NCI-H187 (cell line): ENCODE measurements at regions not wholly inside any gene's neighbourhood (a gene's known extent, or its start where the extent isn't known, plus 50 kb on each side); places are given as distances from the start of the nearest gene placed in this dataset.
"Not testable (repeated sequence)": the region's sequence is repeated elsewhere in the genome, so short reads cannot be mapped to it uniquely, and the experiment has no call there.

Experiments
- DNase-seq, 2 experiments: peaks; one replicate each; lab custom pipeline; 2025; lab: John Stamatoyannopoulos, UW

DNA sequence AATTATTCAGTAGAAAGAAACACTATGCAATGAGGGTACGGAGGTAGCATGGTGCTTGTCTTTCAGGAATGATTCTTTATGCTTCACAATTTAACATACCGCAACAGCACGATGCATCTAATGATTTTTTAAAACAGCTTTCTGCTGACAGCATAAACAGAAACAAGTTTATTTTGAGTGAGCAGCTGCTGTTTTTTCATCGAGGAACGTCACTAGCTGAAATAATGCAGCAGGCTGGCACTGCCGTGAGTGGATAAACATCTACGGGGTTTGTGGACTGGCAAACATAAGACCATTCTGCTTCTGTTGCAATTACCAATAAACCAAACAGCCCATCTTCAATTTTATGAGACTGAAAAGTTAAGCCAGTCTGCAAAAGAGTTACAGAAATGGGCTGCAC is 871.8 kb downstream of the RPS29 start:
- DNase-seq = no peak

DNA sequence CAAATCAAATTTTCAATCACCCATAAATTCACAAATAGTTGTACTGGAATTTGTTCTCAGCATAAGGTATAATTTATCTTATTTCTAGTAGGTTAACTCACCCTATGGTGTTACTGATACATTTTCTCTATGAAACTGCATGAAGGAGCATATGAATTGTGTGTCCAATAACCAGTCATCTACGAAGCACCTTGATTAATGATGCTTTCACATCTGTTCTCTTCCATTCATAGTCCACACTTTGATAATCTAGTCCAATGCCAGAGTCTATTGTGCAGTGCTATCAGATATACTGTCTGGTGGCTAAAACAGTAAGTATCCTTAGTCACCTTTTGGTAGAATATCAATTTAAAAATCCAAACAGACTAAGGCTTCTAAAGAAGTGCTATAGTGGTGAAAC is 876.0 kb downstream of the RPS29 start:
- no peak for DNase-seq

DNA sequence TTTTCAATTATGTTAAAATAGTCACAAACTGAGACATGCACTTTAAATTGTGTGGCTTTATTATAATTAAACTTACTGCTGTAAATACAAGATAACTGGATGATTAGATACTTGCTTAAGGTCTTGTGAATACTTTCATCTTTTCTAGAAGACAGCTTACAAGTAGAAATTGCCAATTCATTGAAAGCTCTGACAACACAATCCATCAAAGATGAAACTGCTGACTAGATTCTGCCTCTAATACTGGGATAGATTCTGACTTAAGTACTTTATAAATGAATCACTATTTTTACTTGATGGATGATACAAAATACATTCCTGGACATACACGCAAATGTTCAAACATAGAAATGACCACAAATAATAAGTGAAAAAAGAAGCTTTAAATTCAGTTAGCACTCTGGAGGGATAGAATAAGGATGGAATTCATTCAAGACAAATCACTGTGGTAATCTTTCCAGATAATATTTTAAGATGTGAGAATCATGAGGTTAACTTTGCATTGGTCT is 876.8 kb downstream of the RPS29 start:
- DNase-seq = no peak

DNA sequence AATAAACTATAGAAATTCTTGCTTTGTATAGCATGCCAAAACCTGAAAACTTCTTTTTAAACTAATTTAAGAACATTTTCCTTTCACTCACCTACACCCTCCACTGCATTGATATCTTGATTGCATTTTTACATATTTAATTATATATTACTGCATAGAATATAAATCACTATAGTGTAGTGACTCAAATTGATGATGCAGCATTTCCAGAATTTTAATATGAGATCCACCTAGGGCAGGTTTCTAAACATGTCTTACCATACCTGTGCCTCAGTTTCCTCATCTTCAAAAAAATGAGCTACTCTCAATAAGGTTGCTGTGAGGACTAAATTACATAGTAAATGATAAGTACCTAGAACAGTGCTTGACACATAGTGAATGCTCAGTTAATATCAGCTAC is 881.5 kb downstream of the RPS29 start:
- no peak for DNase-seq

DNA sequence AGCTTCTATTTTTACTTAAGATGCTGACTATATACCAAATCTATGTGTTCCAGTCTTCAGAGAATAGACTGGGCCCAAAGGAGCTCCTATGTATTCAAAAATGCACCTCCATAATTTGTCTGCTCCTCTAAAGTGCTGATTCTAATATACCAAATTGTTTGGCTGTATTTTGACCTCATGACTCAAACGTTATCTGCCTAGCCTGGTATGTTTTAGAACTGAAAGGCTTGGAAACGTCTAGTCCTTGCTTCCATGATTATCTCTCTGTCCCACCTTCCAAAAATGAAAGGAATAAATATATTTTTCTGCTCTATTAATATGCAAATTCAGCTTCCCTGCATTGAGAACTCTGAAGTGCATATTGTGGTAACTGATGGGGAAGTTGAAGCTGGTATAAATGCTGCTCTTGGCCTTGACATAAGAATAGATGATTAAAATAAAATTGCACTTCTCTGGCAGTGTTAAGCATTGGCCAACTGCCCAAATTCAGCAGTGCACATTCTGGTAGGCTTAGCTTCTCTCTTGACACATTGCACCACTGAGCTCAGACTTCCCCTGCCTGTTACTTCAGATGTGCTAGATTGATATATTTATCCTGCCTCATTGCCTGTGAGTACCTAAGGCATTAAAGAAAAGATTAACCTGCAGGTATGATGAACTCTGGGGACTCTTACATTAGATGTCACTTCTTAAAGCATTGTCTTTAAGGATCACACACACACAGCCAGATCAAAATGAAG is 882.3 kb downstream of the RPS29 start:
- no peak for DNase-seq

DNA sequence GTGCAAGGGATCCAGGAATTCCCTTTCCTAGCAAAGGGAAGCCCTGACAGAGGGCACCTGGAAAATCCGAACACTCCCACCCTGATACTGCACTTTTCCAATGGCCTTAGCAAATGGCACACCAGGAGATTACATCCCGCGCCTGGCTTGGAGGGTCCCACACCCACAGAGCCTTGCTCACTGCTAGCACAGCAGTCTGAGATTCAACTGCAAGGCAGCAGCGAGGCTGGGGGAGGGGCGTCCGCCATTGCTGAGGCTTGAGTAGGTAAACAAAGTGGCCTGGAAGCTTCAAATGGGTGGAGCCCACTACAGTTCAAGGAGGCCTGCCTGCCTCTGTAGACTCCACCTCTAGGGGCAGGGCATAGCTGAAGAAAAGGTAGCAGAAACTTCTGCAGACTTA is 888.8 kb downstream of the RPS29 start:
- DNase-seq = not testable (repeated sequence)

DNA sequence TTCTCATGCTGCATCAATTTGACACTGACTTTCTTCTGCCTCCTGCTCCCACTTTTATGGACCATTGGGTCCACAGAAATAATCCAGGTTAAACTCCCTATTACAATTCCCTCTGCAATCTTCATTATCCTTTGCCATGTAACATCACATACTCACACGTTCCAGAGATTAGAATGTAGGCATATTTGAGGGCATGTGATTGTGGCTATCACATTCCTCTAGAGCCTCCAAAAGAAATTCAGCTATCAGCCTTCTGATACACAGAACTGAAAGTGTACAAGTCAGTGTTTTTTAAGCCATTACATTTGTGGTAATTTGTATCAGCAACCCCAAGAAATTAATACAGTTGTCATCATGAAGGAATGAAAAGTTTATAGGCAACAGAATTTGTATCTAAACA is 892.4 kb downstream of the RPS29 start:
- DNase-seq = no peak

DNA sequence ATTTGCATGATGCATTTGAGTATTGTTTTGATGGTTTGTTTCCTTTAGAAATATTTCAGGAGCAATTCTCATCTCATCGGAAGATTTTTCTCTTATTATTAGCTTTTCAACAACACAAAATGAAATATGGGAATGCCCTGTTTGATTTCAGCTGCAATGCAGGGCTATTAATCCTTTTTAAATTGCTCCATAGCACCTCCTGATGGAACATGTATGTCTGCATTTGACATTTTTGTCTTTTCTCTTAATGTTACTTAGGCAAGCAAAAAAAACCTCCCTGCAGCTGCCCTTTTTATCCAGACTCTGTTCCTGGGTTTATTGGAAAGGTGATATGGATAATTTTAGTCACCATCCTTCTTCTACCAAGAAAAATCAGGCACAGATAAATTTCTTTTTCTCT is 895.8 kb downstream of the RPS29 start:
- DNase-seq = no peak

DNA sequence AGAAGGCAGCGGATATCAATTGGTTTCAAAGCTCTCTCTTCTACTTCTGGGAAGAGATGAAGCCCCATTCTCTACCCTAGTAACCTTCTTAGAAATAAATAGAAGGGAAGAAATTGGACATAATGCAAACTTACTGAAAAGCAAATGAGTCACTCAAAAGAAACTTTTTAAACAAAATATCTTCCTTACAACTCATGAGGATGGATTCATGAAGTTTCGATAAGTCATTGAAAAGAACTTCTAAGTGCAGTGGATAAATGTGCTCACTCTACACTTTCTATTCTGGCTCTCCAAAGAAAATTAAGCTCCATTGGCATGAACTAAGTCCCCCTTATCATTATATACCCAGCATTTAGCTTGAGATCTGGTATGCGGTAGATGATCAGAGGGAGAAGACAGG is 899.5 kb downstream of the RPS29 start:
- DNase-seq = no peak

DNA sequence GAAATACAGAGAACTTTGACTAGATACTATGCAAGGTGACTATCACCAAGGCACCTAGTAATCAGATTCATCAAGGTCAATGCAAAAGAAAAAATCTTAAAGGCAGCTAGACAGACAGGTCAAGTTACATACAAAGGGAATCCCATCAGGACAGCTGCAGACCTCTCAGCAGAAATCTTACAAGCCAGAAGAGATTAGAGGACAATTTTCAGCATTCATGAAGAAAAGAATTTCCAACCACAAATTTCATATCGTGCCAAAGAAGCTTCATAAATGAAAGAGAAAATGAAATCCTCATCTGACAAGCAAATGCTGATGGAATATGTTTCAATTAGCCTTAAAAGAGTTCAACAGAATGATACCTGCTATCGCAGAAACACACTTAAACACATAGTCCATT is 913.7 kb downstream of the RPS29 start:
- DNase-seq = no peak

DNA sequence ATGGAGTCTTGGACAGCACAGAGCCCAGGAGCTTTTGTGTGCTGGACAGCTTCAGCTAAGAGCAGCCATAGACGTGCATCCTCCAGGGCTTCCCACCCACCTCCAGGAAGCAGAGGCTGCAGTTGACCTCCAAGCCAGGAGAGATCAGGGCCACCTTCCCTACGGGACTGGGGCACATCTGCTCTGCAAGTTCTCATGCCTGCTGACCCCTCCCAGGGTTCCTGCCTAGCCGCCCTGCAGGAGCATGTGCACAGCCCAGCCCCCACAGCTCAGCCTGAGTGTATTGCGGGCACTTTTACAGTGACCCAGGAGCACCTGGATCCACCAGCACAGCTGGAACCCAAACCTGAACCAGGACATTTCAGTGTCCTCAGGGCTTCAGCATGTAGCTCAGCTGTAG is 915.2 kb downstream of the RPS29 start:
- no peak for DNase-seq

DNA sequence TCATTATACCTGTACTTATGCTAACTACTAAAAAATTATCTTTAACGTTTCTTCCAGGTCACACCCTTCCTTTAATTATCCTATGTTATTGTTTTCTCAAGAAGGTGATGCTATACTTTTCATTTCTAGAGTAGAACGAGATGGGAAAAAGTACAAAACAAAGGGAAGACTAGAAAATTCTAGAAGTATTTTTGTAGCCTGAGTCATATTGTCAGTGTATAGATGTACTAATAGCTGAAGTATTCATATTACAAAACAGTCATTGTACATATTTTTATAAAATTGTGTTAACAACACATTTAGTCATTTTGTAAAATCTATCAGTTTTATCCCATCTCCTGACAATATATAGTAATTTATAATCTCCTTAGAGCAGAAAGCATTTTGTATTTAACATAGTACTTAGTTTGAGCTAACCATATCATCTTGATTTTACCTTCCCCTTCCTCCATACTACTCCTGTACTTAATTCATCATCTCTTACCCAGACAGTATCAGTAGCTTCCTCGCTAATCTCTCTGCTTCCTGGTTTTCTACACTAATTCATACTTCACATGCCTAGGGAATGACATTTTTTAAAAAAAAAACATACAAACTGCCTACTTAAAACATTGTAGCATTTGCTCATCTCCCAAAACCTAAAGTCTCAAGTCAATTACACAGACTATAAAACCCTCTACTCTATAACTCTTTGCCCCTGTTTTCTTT is 920.9 kb downstream of the RPS29 start:
- DNase-seq = no peak

DNA sequence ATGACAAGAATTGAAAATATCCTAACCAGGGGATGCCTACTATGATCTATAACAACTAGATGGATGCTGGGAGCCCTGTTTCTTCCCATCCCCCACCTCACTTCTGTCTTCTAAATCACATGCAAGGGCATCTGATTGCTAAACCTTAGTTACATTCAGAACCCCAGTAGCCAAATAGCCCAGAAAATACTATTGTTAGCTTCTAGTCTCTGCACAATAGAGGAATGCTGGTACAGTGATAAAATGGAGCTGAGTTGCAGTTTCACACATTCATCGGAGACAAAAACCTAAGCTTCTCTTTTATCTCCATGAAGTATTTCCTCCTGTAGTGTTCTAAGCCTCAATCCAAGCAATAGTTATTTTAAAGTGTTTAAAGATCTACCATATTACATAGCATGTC is 942.9 kb downstream of the RPS29 start:
- no peak for DNase-seq

DNA sequence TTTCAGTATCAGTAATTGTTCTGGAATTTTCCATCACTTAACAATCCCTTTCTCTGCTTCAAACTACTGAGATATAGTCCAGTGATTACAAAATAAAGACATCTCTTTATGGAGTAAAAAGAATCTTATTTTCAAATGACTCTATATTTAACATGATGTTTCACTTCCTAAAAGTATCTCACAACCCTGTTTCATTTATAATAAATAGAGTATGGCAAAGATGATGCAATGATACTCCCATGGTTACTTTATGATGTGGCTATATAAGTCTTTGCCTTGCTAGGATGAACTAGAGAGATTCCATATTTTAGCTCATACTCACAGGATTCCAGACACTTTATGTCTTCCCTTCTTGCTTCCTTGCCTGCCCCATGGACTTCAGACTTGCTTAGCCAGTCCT is 953.5 kb upstream of the MDGA2 start:
- no peak for DNase-seq

DNA sequence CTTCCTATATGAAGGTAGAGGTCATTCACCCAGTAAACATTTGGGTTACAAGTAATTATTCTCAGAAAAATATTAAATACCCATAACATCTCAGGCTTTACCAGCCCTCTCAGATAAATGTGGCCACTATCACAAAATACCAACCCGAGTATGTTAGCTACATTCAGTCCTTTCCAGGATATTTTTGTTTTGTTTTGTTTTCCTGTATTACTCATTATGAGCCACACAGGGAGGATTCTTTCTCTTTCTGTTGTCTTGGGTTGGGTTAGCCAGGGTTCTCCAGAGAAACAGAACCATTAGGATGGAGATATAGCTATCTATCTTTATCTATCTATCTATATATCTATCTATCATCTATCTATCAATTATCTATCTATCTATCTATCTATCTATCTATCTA is 947.6 kb upstream of the MDGA2 start:
- no peak for DNase-seq

DNA sequence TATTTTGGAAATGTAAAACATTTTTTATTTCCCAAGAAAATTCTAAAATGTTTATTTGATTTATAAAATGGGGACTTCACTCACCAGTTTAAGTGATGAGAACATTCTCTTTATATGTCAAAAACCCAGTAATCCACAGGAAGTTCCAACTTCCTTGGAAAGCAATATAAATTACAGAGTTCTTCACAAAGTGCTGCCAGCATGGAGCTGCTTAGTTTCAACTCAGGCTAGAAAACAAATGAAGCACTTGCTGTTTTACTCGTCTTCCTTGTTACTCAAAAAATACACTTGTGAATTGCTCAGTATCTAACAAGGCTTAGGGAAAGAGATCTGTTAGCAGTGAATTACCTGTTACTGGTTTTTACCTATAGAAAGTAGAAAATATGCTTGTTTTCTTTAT is 942.7 kb upstream of the MDGA2 start:
- DNase-seq = no peak

DNA sequence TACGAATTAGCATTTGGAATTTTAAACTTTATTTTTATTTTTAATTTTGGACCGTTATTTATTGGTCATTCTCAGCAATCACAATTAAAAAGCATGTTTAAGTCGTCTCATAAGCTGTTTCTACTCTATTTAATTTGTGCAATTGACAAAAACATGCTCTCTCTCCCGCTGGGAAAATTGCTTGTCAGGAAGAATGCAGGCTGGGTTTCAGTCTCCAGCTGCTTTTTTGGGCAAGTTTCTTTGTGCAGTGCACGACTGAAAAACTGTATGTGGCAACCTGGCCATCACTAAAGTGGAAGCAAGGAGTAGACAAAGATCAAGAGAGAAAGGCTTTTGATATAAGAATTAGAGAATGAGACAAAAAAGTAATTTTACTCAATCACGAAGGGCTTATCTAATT is 941.5 kb upstream of the MDGA2 start:
- DNase-seq = no peak

DNA sequence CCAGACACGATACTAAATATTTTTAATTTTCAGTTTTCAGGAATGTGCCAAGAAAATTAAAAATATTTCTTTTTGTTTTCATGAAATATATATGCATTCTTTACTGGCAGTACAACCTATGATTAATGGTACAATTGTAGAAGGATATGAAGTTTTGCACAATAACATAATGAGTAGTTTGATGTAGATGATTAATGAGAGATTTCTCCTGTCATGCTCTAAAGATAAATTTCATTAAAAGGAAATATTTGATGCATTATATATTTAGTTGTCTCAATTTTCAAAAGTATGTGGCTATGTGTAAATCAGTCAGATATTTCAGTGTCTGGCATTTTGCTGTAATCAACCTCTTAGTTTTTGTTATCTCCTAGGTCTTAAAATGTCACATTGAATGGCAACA is 940.2 kb upstream of the MDGA2 start:
- no peak for DNase-seq

DNA sequence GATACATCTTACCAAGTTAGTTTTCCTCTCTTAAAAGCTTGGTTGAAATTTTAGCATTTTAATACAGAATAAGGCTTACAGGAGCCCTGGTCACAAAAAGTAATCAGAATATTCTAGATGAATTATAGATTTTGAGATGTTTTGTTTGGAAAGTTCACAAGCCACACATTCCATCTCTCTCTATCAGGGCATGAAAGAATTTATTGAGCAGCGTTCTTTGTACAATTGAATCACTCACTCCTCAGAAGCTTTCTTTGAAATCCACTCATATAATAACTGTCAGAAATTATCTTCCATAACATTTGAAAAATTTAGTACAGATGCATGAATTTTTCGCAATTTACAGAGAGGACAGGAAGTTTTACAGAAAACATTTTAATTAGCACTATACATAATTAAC is 938.6 kb upstream of the MDGA2 start:
- DNase-seq = no peak

DNA sequence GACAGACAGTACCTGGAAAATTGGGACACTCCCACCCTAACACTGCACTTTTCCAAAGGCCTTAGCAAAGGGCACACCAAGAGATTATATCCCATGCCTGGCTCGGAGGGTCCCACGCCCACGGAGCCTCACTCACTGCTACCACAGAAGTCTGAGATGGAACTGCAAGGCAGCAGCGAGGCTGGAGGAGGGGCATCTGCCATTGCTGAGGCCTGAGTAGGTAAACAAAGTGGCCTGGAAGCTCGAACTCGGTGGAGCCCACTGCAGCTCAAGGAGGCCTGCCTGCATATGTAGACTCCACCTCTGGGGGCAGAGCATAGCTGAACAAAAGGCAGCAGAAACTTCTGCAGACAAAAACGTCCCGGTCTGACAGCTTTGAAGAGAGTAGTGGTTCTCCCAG is 931.6 kb upstream of the MDGA2 start:
- DNase-seq = not testable (repeated sequence)

DNA sequence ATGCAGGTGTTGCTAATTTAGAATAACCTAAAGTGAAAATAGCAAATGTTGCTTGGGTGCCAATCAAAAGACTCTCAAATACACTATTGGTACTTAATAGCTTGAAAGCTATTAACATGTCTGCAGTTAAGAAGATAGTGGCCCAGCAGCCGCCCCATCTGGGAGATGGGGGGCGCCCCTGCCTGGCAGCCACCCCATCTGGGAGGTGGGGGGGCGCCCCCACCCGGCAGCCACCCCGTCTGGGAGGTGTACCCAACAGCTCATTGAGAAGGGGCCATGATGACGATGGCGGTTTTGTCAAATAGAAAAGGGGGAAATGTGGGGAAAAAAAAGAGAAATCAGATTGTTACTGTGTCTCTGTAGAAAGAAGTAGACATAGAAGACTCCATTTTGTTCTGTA is 923.1 kb upstream of the MDGA2 start:
- no peak for DNase-seq

DNA sequence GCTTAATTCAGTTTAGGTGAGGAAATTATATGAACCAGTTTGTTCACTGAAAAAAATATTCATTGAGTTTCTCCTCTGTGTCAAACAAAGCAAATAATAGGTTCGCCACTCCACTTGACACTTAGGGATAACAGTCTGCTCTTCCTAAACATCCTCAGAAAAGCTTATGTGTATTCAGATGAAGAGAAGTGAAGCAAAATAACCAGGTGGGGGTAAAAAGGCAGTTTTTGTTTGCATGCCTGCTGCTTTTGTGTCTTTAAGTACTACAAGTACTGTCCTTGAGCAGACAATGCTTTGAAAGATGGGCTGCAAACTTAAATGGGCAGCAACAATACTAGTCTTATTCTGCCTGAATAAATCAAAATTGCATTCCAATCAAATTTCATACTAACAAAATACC is 910.7 kb upstream of the MDGA2 start:
- no peak for DNase-seq

DNA sequence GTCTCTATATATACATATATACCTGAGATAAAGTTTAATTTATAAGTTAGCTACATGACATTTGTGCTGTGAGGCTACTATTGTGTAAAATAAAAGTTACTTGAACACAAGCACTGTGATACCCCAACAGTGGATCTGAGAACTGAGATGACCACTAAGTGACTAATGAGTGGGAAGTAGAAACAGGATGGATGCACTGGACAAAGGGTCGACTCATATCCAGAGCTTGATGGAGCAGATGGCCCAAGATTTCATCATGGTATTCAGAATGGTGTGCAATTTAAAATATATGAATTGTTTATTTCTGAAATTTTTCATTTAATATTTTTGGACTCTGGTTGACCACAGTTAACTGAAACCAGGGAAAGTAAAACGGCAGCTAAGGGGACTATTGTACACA is 908.6 kb upstream of the MDGA2 start:
- no peak for DNase-seq

DNA sequence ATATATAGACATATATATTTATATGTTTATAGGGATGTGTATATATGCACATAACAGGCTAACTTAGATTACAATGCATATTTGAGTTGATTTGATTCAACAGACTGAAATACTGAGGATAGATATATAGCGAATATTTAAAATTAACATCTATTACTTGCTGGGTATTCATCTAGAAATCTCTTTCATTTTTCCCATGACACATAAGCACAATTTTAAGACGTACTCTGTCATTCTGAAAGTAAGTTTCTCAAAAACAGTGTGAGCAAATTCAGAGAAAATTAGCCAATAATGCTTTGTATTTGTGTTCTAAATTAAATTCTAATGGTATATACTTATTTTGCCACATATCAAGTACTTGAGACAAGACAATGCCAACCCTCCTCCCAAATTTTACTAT is 907.5 kb upstream of the MDGA2 start:
- no peak for DNase-seq
